ENCODE measurements at regions not wholly inside any gene's neighbourhood (a gene's known extent, or its start where the extent isn't known, plus 50 kb on each side); places are given as distances from the start of the nearest gene placed in this dataset.

- no peaks in the 10 kb centered on the region for H3K36me3 Mint-ChIP-seq (ENCODE audit: low read depth)
- no peaks in the 10 kb centered on the region for H3K27me3 Mint-ChIP-seq (ENCODE audit: low read depth)
- no peak for TF ChIP-seq CTCF (IDR thresholded peaks at IDR 0.05; ENCODE audit: unreplicated experiment in 3 of 3)
- H3K4me1 Mint-ChIP-seq, result no peaks in the 10 kb centered on the region
- no peak overlapping the region for H3K27ac Mint-ChIP-seq
- no peak overlapping the region for H3K4me3 Mint-ChIP-seq
- H3K9me3 Mint-ChIP-seq, result no peaks in the 10 kb centered on the region
Measured at GRCh38 chr13:107482688-107483087, 732.6 kb downstream of the LIG4 start.

GRCh38 chr13:107480130-107480529 is 735.2 kb downstream of the LIG4 start:
- H3K27me3 Mint-ChIP-seq (ENCODE audit: low read depth), result no peaks in the 10 kb centered on the region
- no peaks in the 10 kb centered on the region for H3K36me3 Mint-ChIP-seq (ENCODE audit: low read depth)
- H3K27ac Mint-ChIP-seq, result peak overlapping the region in 2 of 3 experiments; percentile 40 to 48
- no peak for TF ChIP-seq CTCF (IDR thresholded peaks at IDR 0.05; ENCODE audit: unreplicated experiment in 3 of 3)
- H3K4me3 Mint-ChIP-seq, result no peak overlapping the region
- no peaks in the 10 kb centered on the region for H3K9me3 Mint-ChIP-seq
- no peaks in the 10 kb centered on the region for H3K4me1 Mint-ChIP-seq

- no peaks in the 10 kb centered on the region for H3K27me3 Mint-ChIP-seq (ENCODE audit: low read depth)
- no peak overlapping the region for H3K27ac Mint-ChIP-seq
- TF ChIP-seq CTCF (IDR thresholded peaks at IDR 0.05; ENCODE audit: unreplicated experiment in 3 of 3), result no peak
- no peaks in the 10 kb centered on the region for H3K36me3 Mint-ChIP-seq (ENCODE audit: low read depth)
- no peaks in the 10 kb centered on the region for H3K4me1 Mint-ChIP-seq
- H3K4me3 Mint-ChIP-seq, result no peak overlapping the region
- no peaks in the 10 kb centered on the region for H3K9me3 Mint-ChIP-seq
Measured at GRCh38 chr13:107477772-107478379, 737.5 kb downstream of the LIG4 start.

GRCh38 chr13:107475753-107476453 is 739.4 kb downstream of the LIG4 start:
- Mint-ChIP-seq H3K27me3 (ENCODE audit: low read depth) (no peaks in the 10 kb centered on the region), H3K27ac (no peak overlapping the region), H3K4me3 (no peak overlapping the region), H3K36me3 (ENCODE audit: low read depth) (no peaks in the 10 kb centered on the region), H3K9me3 (no peaks in the 10 kb centered on the region), H3K4me1 (no peaks in the 10 kb centered on the region)
- no peak for TF ChIP-seq CTCF (IDR thresholded peaks at IDR 0.05; ENCODE audit: unreplicated experiment in 3 of 3)

GRCh38 chr13:107473253-107473652 is 742.1 kb downstream of the LIG4 start:
- H3K4me1 Mint-ChIP-seq, result no peaks in the 10 kb centered on the region
- no peak for TF ChIP-seq CTCF (IDR thresholded peaks at IDR 0.05; ENCODE audit: unreplicated experiment in 3 of 3)
- no peak overlapping the region for H3K4me3 Mint-ChIP-seq
- no peaks in the 10 kb centered on the region for H3K36me3 Mint-ChIP-seq (ENCODE audit: low read depth)
- H3K27ac Mint-ChIP-seq, result no peak overlapping the region
- no peaks in the 10 kb centered on the region for H3K9me3 Mint-ChIP-seq
- no peaks in the 10 kb centered on the region for H3K27me3 Mint-ChIP-seq (ENCODE audit: low read depth)
